GM19324 (cell line): ENCODE measurements at regions not wholly inside any gene's neighbourhood (a gene's known extent, or its start where the extent isn't known, plus 50 kb on each side); places are given as distances from the start of the nearest gene placed in this dataset.

ENCODE experiments used
- ATAC-seq: cut with Tn5 transposase; IDR thresholded peaks from one replicate; pipeline ENCODE4 v1.9.1; 2021; ENCODE audit warnings: mild to moderate bottlenecking, moderate library complexity; ENCODE audit not compliant: unreplicated experiment, low FRiP score

DNA sequence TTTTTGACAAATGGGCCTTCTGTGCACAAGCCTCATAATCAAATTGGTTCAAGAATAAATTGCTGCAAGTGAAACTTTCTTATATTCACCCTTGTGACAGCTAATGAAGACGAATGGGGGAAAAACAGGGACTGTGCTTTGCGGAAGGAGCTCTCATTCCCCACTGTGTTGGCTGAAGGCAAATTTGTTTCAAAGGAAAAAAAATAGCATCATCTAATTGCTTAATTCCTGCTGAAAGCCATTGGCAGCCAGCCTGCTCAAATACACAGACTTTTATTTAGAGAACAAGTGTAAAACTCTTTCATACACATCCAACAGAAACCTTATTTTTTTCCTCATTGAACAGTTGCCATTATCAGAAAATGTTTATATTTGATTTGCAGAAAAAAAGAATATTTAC is 172.3 kb downstream of the ARL6IP6 start:
- ATAC-seq = no peak

DNA sequence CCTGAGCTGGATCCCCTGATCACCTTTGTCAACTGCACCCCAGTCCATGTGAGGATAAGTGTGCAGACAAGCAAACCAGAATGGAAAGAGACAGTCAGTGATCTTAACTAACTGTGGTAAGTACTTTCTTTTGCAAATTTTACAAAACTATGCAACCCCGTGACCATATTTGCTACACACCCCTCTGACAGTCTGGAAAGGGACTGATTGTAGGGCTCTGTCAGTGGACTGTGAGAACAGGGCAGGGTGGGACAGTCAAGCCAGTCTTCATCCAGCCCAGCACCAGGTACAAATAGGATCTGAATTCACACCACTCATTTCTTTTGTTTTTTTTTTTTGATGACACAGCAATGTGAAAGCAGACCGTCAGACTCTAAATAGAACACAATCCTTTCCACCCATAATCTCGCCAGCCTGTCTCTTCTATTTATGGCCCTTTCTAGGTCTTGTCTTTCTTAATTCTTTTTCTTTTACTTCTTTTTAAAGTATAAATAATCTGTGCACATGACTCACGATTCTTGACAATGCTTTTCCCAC is 165.6 kb downstream of the ARL6IP6 start:
- no peak for ATAC-seq

DNA sequence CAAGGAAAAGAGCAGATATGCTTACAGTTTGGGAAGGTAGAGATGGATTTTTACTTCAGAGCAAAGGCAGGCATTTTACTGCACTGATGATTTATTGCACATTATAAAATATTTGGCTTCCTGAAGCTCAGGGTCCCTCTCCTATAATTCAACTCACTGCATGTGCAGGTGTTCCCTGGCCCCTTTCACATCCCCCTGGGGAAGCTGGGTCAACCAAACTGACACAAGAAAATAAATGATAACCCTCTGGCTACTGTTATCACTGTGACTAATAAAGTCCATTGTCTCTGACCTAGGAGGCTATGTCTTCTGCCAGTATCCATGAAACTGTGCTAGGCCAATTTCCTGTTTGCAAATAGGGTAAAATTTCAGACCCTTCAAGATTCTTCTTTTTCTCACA is 163.1 kb downstream of the ARL6IP6 start:
- ATAC-seq = no peak

DNA sequence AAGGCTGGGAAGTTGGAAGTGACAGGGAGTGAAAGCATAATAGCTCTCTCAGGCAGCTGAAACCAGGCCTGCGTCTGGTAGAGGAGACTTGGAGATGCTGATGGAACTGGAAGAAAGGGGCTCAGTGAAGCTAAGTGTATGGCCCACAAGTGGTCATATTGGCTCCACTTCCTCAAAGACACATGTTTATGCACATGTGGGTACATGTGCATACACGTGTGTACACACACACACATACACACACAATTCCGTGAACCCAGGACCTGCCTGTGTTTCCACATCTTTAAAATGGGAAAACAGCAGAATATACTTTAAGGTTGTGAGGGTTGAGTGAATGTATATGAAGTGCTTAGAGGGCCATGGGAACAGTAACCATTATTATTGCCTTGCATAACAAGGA is 160.9 kb downstream of the ARL6IP6 start:
- no peak for ATAC-seq

DNA sequence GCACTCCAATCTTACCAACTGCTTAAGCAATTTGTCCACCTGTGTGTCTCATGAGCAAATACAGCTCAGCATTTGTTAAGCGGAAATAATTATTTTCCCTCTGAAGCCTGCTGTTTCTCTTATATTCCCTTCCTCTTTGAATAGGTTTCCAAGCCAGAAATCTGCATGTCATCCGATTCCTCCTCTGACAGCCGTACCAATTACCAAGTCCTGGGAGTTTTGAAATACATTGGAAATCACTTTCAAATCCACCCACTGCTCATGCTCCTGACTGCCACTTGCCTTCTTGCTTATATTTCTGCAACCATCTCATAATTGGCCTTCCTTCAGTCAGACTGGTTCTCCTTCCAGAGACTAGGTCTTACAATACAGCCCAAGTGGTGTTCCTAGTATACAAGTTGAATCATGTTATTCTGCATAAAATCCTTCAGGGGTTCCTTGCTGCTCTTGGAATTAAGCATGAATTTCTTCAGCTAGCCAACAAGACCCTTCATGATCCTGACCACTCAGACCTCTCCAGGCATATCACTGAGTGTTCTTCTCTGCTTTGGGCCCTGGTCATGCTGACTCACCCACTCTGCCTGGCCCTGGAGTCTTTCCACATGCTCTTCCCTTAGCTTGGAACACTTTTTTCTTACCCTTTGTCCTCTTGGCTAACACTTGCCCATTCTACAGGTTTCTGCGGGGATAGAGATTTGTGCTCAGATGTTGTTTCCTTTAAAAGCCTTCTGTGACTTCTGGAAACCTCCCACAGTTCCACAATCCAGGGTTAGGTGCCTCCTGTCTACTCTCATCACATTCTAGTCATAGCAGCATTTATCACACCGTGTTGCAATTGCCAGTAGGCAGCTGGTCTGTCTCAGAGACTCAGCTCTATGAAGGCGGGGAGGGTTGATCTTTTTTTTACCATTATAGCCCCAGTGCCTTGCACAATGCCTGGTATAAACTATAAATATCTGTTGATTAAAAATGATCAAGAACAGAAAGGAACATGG is 157.6 kb downstream of the ARL6IP6 start:
- ATAC-seq = no peak

DNA sequence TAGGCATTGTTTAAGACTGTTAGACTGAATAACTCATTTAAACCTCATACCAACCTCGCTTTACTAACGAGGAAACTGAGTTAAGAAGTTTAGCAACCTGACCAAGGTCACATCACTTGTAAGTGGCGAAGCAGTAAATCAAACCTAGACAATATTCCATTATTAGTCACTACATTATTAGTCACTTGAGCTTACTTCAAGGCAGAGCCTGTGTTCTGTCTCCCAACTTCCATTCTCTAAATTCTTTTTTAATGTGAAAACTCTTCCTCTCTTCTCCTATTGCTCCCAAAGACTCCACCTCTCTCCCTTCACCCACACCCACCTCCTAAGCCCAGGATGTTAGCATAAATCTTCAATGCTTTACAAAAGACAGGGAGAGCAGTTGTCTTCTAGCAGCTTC is 156.5 kb downstream of the ARL6IP6 start:
- ATAC-seq = no peak

DNA sequence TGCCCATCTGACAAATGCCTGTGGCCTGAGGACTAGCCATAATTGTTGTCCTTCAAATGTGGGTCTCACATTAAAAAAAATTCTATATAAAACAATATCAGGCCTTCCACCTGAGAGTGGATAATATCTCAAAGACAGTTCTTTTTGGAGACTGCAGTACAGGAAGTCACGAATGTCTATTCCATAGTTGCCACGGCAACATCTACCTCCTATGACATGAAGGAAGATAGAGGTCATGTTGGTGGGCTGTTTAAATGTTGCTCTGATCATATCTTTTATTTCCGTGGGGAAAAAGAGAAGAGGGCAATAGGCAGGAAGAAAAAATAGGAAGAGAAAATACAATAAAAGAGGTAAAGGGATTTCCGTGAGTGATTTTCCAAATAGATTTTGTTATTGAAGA is 151.8 kb downstream of the ARL6IP6 start:
- ATAC-seq = no peak

DNA sequence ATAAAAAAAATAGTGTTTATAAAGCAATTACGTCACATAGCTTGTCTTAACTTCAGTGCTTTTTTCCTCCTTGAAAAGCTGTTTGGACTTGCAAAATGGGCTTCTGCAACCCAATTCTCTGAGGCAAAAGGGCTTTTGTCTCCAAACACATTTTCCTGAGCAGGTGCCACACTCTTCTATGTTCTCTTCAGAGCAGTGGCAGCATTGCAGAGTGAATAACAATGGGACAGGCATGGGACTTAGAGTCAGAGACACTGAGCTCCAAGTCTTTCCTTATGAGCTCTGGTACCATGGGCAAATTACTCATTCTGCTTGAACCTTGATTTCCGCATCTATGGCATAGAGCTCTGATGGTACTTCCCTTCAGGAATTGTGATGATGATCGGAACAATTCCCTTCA is 149.0 kb downstream of the ARL6IP6 start:
- no peak for ATAC-seq

DNA sequence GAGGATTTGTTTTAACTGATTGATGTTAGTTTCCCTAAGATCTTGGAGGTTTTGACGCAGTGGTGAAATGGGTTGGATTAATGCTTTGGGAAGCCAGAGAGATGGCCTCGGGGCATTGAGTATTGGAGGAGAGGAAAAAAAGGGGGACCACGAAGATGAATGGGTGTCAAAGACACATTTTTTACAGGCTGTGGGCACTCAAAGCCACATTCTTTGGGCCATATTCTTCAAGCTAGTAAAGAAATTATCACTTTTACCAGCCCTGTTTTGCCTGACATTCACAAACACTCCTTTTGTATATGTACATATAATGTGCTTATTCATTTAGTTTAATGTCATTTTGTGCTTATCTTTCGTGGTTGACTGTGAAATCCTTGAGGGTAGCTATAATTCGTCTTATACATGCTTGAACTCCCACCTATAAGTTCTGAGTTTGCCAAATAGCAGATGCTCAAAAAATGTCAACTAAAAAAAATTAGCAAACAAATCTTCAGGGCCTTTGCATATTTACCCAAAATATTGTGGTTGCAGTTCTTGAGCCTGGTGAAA is 146.3 kb downstream of the ARL6IP6 start:
- no peak for ATAC-seq

DNA sequence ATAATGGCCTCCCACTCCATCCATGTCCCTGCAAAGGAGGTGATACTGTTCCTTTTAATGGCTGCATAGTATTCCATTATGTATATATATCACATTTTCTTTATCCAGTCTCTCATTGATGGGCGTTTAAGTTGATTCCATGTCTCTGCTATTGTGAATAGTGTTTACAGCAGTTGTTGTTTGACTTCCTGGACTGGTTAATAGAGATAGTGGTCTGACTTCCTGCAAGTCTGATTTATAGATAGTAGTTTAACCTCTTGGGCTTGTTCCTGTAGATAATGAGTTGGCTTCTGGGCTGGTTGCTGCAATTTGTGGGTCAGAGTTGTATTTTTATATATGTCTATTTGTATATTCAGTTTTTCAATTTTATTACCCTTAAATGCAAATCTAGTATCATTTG is 145.4 kb downstream of the ARL6IP6 start:
- no peak for ATAC-seq

DNA sequence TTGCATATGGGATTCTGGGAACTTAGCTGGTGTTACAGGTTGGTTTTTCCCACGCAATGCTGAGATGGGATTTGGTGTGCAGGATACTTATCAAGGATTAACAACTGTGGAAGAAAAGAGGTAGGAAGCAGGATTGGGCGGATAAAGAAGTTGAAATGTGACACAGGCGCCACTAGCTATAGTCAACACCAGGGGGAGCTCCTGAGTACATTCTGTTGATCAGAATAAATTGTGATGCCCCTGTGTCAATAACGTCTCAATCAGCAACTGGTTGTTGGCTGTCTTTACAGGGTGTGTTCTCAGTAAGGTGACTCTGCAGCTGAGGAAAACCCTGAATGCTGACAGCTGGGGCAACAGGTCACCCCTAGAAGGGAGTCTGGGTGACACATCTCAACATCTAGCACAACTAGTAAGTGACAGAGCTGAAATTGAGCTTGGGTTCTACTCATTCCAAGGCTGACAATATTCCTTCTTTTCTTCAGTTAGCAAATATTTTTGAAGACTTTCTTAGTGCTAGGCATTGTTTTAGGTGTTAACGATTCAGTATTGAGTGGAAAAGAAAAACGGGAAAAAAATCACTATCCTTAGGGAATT is 143.0 kb downstream of the ARL6IP6 start:
- no peak for ATAC-seq

DNA sequence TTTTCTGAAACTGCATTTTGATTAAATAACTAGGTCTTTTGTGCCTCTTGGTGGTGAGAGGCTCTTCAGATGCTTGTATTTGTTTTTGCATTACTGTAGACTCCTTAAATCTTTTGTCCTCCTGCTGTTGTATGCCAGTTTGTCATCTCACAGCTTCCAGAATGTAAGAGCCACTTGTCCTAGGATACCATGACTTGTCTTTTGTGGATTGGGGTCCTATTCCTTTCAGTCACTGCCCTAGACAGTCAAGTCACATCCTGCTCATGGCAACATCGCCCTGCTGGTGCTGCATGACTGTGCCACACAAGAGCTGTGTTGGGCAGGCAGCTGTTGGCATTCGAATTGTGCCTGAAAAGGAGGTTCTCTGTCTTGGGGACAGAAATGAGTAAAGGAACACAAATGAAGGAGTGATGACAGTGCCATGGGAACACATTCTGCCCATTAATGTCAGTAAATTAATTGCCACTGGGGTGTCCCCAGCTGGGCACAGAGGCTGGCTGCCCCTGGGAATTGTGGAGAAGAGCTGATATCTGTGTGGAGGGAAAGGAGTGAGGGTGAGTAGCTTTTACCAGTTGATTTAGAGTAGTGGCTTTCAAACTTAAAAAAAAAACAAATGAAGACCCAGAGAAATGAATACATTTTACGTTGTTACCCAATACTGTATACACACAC is 140.3 kb downstream of the ARL6IP6 start:
- no peak for ATAC-seq

DNA sequence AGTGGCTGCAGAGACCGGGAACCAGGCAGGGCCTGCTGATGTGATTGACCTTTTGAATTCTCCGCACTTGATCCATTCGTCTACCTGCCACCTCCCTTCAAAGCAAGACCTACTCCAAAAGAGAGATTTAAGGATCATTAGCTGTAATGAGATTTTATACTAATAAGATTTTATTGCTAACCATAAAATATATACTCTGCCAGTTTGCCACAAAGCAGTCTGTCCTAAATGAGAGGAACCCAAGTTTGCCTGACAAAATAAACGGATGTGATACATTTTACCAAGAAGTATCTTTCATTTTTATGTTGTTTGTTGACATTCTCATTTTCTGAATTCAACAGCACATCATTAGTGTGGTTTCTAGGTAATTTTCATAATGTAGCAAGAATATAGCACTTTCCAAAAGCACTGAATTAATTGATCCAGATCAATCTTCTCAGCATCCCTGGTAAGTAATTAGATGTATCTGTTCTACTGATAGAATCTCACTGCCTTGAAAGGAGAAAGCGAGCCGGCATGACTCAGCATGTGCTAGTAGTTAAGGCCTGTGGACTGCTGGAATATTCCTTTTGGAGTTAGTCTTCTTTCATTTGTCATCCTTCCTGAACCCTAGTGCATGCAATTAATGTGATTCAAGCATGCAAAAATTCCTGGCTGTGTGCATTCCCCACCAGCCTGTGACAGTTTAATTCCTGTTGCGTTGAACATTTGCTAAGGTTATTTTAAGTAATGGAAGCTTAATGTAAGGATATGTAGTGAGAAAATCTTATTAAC is 128.5 kb downstream of the ARL6IP6 start:
- no peak for ATAC-seq

DNA sequence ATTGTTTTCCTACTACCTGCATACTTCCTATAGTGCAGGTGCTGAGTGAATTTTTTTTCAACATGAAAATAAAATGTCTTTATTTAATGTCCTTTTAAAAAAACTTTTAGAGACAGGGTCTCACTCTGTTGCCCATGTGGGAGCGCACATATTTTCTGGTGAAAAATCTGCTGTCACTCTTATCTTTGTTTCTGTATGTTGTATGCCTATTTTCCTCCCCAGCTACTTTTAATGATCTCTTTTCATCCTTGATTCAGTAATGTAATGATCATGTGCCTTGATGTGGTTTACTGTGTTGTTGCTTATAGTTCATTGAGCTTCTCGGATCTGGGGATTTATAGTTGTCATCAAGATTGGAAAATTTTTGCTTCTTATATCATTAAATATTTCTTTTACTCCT is 117.3 kb downstream of the ARL6IP6 start:
- no peak for ATAC-seq

DNA sequence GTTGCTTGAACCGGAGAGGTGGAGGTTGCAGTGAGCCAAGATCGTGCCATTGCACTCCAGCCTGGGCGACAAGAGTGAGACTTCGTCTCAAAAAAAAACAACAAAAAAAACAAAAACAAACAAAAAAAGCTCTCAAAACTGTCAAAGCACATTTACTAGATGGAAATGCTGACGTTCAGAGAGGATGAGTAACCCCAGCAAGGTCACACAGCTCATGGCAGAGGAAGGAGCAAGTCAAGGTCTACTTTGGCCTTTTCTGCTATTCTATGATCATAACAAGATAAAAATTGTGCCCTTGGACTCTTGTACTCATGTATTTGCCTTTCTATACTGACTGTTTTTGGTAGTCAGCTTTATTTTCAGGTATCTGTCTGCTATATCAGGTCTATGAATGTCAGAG is 109.5 kb downstream of the ARL6IP6 start:
- no peak for ATAC-seq

DNA sequence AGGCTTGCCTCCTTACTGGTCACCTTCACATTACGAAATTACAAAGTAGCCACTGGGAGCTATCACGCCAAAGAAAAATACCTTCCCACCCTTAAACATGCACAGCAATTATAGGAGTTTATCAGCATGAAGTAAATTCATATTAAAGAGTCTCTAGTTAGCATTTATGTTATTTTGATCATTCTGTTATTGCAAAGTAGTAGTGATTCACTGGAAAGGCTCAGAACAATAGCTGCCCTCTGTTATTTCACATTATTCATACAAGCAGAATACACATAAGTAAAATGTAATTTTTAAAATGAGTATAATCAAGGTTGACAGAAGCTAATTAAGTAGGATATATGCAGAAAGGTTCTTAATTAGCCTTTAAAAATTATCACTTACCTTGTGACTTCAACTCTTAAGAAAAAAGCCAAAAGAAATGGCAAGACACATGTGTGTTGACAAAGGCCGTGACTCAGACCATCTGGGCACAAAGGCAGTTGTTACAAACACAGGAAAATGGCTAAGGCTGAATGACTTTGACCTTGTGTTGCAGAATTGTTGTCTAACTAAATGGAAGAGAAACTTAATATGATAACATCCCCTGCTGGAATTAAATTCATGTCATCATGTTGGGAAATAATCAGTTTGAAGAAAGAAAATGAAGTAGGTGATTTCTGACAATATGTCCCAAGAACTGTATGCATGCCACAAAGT is 108.3 kb downstream of the ARL6IP6 start:
- no peak for ATAC-seq

DNA sequence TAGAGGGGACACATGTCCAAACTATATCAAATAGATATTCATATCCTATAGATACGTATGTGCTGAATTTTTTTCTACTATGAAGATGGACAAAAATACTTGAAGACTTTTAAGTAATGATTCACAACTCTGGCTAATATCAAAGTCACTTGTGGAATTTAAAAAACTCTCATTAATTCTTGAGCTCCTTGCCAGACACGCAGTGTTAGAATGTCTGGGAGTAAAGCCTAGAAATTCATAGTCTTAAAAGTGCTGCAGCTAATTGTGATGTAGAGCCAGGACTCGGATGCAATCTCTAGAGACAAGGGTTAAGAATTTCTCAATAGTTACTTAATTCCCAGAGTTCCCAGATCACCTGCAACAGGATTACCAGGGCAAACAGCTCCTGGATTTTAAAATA is 107.4 kb downstream of the ARL6IP6 start:
- no peak for ATAC-seq

DNA sequence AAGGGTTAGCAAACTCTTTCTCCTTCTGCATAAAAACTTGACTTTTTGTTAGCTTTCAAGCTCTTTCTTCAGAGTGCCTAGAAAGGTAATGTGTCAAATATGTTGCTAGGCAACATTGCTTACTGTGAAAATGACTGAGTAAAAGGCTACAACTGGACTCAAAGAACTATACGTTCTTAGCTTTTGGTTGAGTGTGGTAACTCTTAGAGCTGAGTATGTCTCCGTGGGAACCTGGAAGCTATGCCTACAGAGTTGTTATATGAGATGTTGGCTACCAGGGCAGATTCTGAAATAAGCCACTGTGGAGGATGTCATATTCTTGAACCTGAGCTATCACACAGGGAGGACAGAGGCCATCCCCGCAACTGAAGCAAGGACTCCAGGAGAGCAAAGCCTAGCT is 105.5 kb downstream of the ARL6IP6 start:
- no peak for ATAC-seq

DNA sequence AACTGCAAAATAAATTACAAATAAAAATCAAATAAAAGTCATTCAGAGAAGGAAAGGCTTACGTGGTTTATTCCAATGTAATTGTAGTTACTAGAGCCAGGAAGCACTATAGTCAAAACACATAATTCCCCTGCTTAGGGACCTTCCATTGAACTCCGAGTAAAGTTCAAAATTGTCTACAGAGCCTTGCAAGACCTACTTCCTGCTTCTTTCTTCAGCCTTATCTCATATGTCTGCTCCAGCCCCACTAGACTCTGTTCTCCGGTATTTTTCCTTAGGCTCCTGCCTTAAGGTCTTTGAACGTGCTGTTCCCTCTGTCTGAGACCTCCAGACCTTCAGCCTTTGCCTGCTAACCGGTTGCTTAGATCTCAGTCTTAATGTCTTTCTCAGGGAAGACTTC is 104.3 kb downstream of the ARL6IP6 start:
- no peak for ATAC-seq

DNA sequence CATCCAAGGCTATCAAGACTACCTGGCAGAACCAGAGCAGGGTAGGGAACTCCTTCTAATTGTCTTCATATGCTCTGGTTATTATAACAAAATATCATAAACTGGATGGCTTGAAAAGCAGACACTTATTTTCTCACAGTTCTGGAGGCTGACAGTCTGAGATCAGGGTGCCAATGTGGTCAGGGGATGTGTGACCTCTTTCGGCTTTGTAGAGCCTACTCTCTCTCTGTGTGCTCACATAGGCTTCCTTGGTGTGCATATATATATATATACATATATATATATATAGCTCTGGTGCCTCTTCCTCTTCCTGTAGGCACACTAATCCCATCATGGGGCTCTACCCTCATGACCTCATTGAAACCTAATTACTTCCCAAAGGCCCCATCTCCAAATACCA is 101.6 kb downstream of the ARL6IP6 start:
- no peak for ATAC-seq
